ENCODE measurements at regions not wholly inside any gene's neighbourhood (a gene's known extent, or its start where the extent isn't known, plus 50 kb on each side); places are given as distances from the start of the nearest gene placed in this dataset.

- TF ChIP-seq CTCF (conservative IDR thresholded peaks at IDR 0.05) (no peak), ZFX (IDR thresholded peaks at IDR 0.05) (no peak)
Observed at GRCh38 chr13:109510013-109510412, 276.4 kb downstream of the IRS2 start.
